Stimulated activated CD8-positive, alpha-beta memory T cell treated with anti-CD3 and anti-CD28 coated beads, Interleukin-15, amount 100 ng/mL, for 4 hours (primary cell): ENCODE measurements at regions not wholly inside any gene's neighbourhood (a gene's known extent, or its start where the extent isn't known, plus 50 kb on each side); places are given as distances from the start of the nearest gene placed in this dataset.

Source experiments
- DNase-seq, 2 donors: peaks; one replicate each; pipeline ENCODE4 v3.0.0-alpha.2; 2020; ENCODE audit warnings: low read depth in 2 of 2

- no peak for DNase-seq
Observed at GRCh38 chr13:29903543-29903942, 53.1 kb upstream of the UBL3 start.

- DNase-seq: no peak
Observed at GRCh38 chr13:29902632-29903305, 52.4 kb upstream of the UBL3 start.

- no peak for DNase-seq
Observed at GRCh38 chr13:29901710-29902631, 51.6 kb upstream of the UBL3 start.
